NCI-H226 (cell line): ENCODE measurements at regions not wholly inside any gene's neighbourhood (a gene's known extent, or its start where the extent isn't known, plus 50 kb on each side); places are given as distances from the start of the nearest gene placed in this dataset.

Experiments used
- DNase-seq: peaks from one replicate; pipeline ENCODE4 v3.0.0-alpha.2; 2015

DNA sequence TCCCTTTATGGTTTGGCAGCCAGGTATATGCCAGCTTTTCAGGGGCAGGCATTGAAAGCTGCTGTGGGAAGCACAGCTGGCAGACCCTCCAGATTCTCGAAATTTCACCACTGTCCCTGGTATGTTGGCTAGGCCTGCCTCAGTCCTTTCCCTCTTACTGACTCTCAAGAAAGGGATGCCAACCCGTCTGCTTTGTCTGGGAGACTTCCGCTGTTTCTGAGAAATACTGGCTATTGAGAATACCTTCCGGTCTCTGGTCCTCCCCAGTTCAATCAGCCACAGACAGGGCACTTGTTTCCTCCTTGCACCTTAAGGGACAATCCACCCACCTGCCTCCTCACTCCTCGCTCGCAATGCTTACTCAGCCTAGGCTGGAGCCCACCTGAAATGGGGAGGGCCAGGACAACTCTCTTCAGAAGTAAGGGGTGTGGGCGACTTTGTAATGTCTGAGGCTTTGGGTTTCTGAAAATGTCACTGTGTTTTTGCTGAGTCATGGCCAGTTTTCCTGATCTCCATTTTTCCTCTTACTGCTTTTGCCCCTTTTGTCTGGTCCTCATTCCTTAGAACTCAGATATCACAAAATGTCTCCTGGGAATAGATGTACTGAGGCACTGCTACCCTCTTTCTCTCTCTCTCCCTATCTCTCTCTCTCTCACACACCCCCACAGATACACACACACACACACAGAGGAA lies 571.1 kb downstream of the TNS1 start:
- DNase-seq, result no peak

DNA sequence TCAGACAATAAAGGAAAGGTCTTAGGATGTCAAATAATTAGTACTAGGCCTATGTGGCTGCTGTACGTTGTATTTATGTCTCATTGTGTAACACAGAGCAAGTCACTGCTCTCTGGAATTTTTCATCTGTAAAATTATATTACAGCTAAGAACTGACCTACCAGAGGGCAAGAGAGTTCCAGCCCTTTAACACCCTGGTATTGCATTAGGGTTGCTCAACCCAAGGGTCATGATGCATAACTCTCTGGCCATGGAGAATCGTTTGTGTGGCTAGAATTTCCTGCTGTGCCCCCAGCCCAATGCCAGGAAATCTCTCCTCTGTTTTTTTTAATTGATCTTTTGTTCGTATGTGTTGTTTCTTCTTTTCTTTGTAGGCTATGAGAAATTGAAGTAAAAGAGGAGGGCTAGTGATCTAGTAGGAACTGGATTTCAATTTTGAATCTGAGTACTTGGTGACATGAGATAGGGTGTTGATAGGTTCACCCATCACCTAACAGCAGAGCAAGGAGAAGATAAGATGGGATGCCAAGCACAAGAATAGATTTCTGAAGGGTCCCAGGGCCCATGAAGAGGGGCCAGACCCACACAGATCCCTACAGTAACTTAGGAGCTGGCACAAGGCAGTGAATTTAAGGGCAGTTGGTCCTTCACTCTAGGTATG lies 571.2 kb upstream of the TNP1 start:
- no peak for DNase-seq

GRCh38 chr2:217429981-217430500 lies 570.2 kb upstream of the TNP1 start:
- peak; percentile 20 for DNase-seq

GRCh38 chr2:217421834-217422233 lies 562.0 kb upstream of the TNP1 start:
- DNase-seq, result no peak

- no peak for DNase-seq
Observed at GRCh38 chr2:217420854-217421253, 561.0 kb upstream of the TNP1 start.

DNA sequence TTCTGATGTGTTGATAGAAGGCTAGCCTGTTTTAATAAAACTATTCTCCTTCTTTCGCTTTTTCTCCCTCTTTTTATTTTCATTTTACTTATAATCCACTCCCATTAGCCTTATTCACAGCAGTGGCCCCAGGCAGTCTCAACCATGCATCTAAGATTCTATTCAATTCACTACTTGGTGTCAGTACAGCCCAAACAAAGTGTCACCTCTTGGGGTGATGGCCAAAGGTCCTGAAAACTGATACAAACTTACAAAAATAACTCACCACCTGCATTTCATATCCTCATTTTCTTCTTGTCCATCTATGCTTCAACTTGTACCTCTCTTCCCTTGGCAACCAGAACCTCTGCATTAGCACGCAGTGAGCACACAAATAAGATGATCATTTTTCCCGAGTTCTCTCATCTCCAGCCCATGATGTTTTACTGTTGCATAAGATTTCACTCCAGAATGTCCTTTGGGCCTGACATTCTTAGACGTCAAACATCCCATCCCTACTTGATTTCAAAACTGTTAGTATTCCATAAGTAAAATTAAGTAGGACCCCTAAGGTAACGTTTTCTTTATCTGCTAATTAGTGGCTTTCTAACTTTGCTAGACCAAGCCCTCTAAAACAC lies 559.3 kb upstream of the TNP1 start:
- no peak for DNase-seq

GRCh38 chr2:217418544-217418943 lies 558.7 kb upstream of the TNP1 start:
- DNase-seq, result no peak

DNA sequence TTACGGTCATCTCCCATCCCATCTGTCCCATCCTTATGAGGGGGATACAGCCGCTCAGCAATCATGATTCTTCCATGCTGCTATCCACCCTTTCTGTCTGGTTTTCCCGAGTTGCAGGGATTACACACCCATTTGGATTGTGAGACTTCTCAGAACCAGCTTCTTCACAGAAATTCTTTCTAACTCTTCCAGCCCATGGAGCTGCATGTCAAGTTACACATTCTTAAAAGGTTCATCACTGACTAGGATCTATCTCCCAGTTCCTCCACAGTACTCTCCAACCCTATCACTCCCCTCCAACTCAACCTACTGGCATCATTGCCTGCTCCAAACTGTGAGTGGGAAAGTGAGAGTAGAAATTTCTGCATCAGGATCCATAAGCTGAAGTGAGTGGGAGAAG lies 558.2 kb upstream of the TNP1 start:
- peak; percentile 26 for DNase-seq

DNA sequence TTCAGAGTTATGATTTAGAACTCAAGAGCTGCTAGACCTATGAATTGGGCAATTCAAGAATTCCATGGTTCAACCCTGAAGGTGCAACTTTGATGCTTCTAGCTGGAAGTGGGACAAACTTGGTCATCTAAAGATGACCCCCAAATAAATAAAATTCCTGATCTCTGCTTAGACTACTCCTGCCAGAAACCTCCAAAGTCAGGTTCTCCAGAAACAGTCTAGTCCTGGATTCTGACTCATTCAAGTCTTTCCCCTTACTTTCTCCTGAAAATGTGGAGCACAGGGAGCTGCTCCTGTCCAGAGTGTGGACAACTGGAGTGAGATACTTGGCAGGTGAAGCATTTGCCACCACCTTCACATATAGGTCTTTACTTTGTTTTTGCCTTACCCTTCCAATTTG lies 557.7 kb upstream of the TNP1 start:
- no peak for DNase-seq

GRCh38 chr2:217415316-217415715 lies 555.5 kb upstream of the TNP1 start:
- no peak for DNase-seq

- no peak for DNase-seq
Observed at GRCh38 chr2:217414429-217414828, 554.6 kb upstream of the TNP1 start.

GRCh38 chr2:217413193-217413592 lies 553.3 kb upstream of the TNP1 start:
- no peak for DNase-seq

DNA sequence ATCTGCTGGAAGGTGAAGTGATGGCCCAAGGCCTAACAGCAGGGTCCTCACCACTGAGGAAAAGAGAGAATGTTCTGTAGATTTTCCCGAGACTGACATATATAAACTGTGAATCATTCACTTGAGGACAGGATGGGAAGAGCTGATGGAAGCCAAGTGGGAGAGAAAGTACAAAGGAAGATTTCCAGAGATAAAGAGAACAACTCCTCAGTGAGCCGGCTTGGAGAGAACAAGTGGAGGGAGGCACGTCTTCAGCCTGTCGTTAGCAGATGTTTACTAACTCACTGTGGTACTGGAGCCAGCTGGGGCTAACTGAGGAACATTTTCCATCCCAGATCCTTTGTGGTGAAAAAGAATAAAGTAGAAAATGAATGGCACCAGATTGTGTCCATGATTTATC lies 552.9 kb upstream of the TNP1 start:
- no peak for DNase-seq

GRCh38 chr2:217412277-217412676 lies 552.4 kb upstream of the TNP1 start:
- DNase-seq, result no peak

- DNase-seq, result no peak
Observed at GRCh38 chr2:217410681-217410960, 550.8 kb upstream of the TNP1 start.

GRCh38 chr2:217409949-217410680 lies 550.3 kb upstream of the TNP1 start:
- DNase-seq, result no peak

DNA sequence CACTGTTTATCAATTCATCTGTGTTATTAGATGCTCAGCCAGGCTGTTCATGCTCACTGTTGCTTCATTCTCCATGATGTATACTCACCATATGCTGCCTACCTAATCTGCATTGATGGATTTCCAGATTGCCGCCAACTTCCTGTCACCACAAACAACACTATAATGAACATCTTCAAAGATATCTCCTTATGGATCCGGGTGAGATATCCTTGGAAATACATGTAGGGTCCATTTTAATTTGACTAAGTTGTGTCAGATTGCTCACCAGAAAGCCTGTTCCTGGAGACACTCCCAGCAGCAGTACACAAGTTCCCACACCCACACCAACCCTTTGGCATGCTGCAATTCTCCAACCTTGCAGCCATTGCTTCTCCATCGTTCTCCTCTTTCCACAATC lies 547.5 kb upstream of the TNP1 start:
- no peak for DNase-seq

DNA sequence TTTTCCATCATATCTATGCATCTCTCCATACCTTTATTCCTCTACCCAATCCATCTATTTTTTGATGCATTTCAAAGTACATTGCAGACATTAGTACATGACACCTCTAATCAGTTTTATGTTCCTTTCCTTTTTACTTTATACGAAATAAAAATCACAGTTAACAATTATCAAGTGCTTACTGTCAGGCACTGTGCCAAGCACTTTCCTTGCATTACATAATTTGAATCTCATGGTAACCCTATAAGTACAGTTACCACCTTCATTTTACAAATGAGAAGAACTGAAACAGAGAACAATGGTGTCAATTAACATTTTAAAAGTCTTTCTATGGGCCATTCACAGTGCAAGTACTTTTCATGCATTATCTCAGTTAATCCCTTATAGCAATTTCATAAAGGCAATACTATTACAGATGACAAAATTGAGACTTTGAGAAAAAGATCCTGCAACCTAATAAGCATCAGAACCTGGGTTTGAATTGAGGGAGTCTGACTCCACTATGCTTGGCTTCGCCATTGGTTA lies 544.4 kb upstream of the TNP1 start:
- no peak for DNase-seq

DNA sequence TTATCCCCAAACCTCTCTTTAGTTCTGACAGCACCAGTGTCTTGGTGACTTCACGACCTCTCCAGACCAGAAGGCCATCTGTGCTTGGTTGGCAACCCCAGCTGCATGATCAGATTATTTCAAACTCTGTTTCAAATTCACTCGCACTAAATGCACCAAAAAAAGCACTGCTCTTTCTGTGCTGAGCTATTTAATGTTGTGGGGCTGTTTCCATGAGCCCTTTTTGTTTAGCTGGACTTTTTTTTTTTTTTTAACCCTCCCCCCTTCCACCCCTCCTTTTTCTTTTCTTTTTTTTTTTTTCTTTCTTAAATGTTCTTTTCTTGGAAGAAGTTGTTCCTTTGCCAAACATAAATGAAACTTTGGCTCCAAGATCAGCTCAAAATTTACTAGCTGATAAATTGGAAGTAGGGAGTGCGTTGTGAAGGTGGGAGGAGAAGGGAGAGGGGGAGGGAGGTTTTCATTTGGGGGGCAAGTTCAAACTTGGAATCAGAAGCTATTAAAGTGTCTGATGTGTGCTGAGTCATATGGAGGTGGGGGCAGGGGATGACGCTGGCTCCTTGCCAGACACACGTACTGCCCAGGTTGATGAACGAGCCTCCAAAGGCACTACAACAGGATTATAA lies 543.0 kb upstream of the TNP1 start:
- DNase-seq, result no peak

- DNase-seq, result no peak
Observed at GRCh38 chr2:217402144-217402543, 542.3 kb upstream of the TNP1 start.

DNA sequence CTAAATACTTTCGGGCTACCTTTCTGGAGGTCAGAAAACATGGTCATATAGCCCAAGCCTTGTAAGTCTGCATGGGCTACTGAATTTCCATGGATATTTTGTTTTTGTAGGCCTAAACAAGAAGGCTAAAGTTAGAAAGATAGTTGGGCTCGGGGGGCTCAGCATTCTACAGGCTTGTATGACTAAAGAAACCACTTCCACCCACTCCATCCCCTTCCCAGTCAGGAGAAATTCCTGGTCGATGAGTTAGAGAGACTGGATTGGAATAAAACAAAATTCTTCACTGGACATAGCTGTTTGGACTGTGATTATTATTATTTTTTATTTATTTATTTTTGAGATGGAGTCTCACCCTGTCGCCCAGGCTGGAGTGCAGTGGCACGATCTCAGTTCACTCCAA lies 539.4 kb upstream of the TNP1 start:
- no peak for DNase-seq

GRCh38 chr2:217398860-217399259 lies 539.0 kb upstream of the TNP1 start:
- no peak for DNase-seq

- DNase-seq, result no peak
Observed at GRCh38 chr2:217398101-217398500, 538.2 kb upstream of the TNP1 start.
